ENCODE measurements at regions not wholly inside any gene's neighbourhood (a gene's known extent, or its start where the extent isn't known, plus 50 kb on each side); places are given as distances from the start of the nearest gene placed in this dataset.

DNA sequence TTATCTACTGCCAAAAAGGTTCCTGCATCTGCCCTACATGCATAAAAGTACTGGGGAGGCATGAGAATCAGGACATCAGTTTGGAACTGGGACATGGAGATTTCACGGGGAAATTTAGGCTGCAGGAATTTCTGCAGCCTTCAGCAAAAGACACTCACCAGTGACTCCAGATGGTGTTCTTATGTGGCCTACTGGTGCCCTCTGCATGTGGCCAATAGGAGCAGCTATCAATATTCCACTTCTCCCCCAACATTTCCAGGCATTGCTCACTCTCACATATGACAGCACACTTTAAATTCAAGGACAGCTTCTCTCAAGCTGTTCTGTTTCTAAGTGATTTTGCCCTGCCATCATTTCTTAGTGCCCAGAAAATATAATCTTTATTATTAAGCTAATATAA is 570.5 kb upstream of the ARGLU1 start:
- DNase-seq, result peak; percentile 1

DNA sequence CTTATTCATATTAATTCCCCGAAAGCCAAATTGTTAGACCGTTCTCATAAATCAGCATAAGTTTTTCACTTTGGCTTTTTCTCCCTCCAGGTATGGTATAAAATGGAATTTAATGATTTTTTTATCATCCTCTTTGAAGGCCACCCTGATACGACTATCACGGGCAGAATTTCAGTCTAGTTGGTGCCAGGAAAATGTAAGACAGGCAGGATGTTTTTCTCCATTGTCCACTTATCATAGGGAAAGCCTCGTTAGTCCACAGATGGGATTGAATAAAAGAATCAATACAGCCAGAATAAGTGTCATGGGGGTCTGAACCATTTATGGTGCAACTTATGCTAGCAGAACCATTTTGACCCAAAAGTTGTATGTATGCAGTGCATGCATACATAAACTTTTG is 566.0 kb upstream of the ARGLU1 start:
- no peak for DNase-seq

DNA sequence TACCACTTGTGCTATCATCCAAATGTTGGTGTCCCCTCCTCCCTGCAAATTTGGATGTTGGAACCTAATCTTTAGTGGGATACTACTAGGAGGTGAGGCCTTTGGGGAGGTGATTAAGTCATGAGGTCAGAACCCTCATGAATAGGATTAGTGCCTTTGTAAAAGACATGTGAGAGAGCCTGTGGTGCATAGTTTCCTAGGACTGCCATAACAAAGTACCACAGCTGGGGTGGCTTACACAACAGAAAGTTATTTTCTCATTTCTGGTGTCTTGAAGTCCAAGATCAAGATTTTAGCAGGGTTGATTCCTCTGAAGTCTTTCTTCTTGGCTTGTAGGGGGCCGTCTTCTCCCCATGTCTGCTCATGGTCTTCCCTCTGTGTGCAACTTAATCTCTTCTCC is 562.6 kb upstream of the ARGLU1 start:
- DNase-seq, result no peak

DNA sequence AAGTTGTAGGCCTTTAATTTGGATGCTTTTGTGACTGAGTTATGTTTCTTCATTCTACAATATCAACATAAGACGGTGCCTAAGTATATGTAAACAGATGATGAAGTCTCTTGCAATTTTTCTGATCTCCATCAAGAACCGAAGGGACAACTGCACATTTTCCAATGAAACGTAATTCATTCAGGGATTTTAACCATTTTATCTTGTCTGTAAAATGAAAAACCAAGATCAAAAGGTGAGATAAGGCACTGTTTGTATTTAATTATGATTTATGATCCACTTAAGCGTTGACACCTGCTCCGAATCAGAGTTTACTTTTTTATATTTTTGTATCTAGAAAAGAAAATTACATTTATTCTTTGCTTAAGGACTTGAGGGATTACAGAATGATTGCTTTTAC is 556.8 kb upstream of the ARGLU1 start:
- no peak for DNase-seq

DNA sequence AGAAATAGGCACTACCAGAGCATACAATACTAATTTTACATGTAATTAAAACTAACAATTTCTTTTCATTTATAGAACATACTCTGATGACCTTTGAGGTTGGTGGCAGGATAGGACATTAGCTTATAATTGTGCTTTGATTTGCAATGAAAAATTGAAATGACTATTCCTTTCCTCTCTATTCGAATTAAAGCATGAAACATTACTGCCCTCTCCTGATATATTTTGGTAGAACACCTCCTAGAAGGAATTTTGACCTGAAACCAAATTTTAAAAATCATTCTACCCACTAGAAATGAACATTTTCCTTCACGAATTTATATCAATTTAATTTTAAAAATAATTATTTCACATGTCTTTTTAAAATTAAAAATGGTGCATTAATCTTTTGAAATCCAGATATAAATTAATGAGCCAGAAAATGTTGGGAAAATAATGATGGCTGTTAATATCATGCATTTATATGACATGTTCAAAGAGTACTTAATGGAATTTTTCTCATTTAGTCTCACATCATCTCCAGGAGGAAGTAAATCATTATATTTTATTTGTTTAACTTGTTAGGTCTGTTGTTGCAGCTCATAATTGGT is 556.3 kb upstream of the ARGLU1 start:
- DNase-seq, result peak; percentile 19

DNA sequence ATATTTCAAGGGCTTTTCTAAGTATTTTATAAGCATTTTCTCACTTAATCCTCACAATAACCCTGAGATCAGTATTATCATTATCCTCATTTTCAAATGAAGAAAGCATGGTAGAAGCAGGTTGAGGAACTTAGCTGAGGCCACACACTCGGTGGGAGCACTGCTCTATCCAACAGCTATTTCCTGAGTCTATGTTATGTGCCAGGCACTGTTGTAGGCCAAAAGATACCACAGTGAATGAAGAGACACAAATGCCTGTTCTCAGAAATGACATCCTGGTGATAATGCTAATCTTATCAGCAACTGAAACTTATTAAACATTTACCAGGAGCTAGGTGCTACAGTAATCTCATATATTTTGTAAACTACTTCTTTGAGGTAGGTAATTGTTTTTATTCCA is 553.9 kb upstream of the ARGLU1 start:
- no peak for DNase-seq

GRCh38 chr13:107119989-107120881 is 552.3 kb upstream of the ARGLU1 start:
- no peak for DNase-seq

DNA sequence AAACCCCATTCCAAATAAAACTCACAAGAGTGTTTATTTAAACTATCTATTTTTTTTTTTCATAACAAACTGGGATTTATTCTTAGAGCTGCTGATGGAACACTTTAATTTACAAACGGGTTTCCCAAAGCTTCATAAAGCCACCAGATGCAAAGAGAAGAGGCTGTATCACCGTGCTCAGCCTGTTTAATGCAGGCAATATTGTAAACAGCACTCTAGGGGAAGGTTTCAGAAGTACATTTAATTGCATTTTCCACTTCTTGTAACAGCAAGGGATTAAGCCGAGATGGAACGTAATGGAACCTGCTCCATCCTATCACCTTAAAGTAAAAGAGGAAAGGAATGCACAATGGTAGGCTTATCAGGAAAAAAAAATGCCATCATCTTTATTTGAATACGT is 550.6 kb upstream of the ARGLU1 start:
- no peak for DNase-seq

- DNase-seq, result no peak
Measured at GRCh38 chr13:107117327-107118012, 549.5 kb upstream of the ARGLU1 start.

- DNase-seq, result no peak
Measured at GRCh38 chr13:107113387-107113786, 545.5 kb upstream of the ARGLU1 start.

GRCh38 chr13:107111248-107111647 is 543.3 kb upstream of the ARGLU1 start:
- DNase-seq, result no peak

- peak; percentile 24 for DNase-seq
Measured at GRCh38 chr13:107104631-107105030, 536.7 kb upstream of the ARGLU1 start.

GRCh38 chr13:107102676-107103075 is 534.7 kb upstream of the ARGLU1 start:
- no peak for DNase-seq

DNA sequence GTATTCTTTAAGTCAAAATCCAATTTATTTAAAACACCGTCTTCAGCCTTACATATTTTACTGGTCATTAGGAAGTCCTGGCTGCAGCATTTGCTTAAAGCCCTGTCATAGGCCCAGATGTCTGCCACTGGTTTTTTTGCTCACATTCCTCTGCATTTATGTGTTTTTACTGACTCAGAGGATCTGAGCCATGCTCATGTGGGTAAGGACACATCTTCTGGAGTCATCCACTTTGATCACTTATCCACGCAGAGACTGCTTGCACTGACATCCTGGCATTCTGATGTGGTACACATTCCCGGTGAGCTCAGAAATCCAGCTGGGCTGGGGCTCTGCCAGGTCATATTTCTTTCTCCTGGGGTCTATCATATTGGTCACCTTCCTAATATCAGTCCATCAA is 531.7 kb upstream of the ARGLU1 start:
- DNase-seq, result peak; percentile 78

- no peak for DNase-seq
Measured at GRCh38 chr13:107097916-107098315, 530.0 kb upstream of the ARGLU1 start.

DNA sequence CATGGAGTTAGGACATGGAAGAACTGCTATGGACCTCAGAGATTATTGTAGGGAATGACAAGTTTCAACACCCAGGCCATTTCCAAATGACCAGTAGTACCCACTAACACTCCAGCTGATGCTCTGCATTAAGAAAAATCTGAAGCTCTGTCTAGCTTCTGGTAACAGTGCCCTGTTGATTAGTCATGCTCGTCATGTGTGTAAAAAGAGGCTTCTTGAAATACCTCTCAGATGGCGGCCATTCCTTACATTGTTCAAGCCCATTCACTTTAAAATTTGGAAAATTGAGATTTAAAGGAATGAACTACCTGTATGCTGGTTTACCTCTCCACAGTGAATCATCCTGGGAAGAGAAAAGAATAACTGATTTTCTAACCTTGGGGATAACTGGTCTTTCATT is 527.9 kb upstream of the ARGLU1 start:
- no peak for DNase-seq

- no peak for DNase-seq
Measured at GRCh38 chr13:107091861-107092260, 523.9 kb upstream of the ARGLU1 start.

DNA sequence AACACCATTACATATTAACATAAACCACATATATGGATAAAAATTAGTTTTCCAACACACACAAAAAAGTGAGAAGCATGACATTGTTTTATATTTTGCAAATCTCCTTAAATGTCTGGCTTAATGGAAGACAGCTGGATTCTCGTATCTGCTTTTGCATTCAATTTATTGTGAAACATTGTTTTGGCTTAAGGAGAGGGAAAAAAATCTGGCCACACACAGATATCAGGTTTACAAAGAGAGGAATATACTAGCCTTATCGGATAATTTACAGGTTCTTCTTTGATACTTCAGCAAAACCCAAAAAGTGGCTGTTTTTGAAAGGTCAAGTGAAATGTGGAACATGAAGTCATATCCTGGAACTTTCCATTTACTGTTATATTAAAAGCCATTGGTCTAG is 523.5 kb upstream of the ARGLU1 start:
- DNase-seq, result no peak

DNA sequence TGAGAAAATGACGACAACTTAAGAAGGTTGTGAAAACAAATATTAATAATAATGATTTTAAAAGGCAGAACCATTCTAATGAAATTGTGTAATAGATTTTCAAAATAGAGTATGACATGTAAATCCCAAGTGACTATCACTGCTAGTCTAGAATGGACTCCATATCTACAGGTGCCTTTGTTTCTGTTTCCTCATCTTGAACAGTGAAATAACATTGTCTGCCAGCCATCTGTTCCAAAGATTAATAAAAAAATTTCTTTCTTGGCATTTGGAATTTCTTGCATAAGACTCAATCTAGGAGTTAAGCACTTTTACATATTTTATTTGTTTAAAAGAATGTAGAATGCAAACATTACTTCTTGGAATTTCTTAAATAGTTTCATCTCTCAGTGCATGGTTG is 520.1 kb upstream of the ARGLU1 start:
- DNase-seq, result no peak

DNA sequence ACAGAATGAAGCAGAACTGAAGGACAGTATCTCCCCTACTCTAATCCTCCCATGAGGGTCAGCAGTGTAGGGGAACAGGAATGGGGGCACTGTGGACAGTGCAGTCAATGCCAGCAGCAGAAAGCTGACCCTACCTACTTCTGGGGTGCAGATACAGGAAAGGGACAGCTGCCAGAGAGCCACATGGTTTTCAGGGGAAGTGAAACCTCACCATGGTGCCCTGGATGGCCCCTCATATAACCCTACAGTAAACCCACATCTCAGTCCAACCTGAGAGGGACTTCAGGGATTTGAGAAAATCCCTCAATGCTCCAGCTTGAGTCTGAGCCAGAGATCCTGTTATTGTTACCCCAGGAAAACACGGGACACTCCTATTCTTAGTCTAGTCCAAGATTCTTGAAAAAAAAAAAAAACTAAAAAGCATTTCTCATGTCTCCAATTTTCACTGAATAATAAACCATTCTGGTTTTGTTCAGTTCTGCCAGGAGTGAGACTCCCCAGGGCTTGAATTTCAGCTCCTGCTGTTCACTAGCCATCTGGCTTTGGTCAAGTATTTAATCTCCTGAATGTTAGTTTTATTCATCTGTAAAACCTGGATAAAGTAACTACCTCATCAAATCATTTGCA is 511.6 kb upstream of the ARGLU1 start:
- no peak for DNase-seq

GRCh38 chr13:107078229-107078765 is 510.4 kb upstream of the ARGLU1 start:
- no peak for DNase-seq

GRCh38 chr13:107076801-107077200 is 508.9 kb upstream of the ARGLU1 start:
- DNase-seq, result no peak

DNA sequence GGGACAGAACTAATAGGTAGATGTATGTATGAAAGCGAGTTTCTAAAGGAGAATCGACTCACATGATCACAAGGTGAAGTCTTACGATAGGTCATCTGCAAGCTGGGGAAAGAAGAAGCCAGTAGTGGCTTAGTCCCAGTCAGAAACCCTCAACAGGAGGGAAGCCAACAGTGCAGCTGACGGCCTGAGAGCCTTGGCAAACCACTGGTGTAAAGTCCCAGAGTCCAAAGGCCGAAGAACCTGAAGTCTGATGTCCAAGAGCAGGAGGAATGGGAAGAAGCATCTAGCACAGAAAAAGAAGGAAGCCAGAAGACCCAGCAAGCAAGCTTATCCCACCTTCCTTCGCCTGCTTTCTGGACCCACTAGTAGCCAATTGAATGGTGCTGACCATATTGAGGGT is 507.6 kb upstream of the ARGLU1 start:
- DNase-seq, result no peak

All from fibroblast of skin of right quadriceps (primary cell).